GM12878 (cell line): ENCODE measurements at regions not wholly inside any gene's neighbourhood (a gene's known extent, or its start where the extent isn't known, plus 50 kb on each side); places are given as distances from the start of the nearest gene placed in this dataset.
"Not testable (repeated sequence)": the region's sequence is repeated elsewhere in the genome, so short reads cannot be mapped to it uniquely, and the experiment has no call there.

ENCODE experiments used
- BACH1 ChIP-seq: fragments of 450-650 bp; IDR thresholded peaks from 2 replicates; pipeline ENCODE4 v1.6.1; 2017; ENCODE audit warnings: mild to moderate bottlenecking, borderline replicate concordance
- BMI1 ChIP-seq: fragments of 450-650 bp; IDR thresholded peaks from 2 replicates; pipeline ENCODE4 v1.6.1; 2016; ENCODE audit warnings: mild to moderate bottlenecking, moderate library complexity, borderline replicate concordance
- DPF2 ChIP-seq: fragments of 450-650 bp; IDR thresholded peaks from 2 replicates; pipeline ENCODE4 v1.6.1; 2017; ENCODE audit warnings: mild to moderate bottlenecking
- MAX ChIP-seq: IDR thresholded peaks from 2 replicates; pipeline ENCODE4 v1.6.1; 2012; ENCODE audit warnings: low read depth, low read length, improper control_type of control experiment
- POLR2A ChIP-seq: IDR thresholded peaks from 2 replicates; pipeline ENCODE4 v1.6.1; 2011; ENCODE audit warnings: low read depth, mild to moderate bottlenecking, low read length
- POLR2AphosphoS5 ChIP-seq: IDR thresholded peaks from 2 replicates; pipeline ENCODE4 v1.6.1; 2011; ENCODE audit warnings: mild to moderate bottlenecking, low read length, inconsistent platforms
- RAD21 ChIP-seq: IDR thresholded peaks from 2 replicates; pipeline ENCODE4 v1.6.1; 2011; ENCODE audit warnings: mild to moderate bottlenecking, low read depth, low read length, moderate library complexity; ENCODE audit not compliant: insufficient read depth
- YY1 ChIP-seq: IDR thresholded peaks from 2 replicates; pipeline ENCODE4 v1.6.1; 2011; ENCODE audit warnings: low read depth, mild to moderate bottlenecking, low read length
- TF ChIP-seq, protein P1 (sequence below), 3 experiments: IDR thresholded peaks in 2 of 3; conservative IDR thresholded peaks in 1 of 3; 2 replicates each; pipeline ENCODE4 v1.5.1; 2011; ENCODE audit warnings: low read depth in 3 of 3, low read length in 3 of 3, mild to moderate bottlenecking in 3 of 3, control low read depth in 2 of 3, moderate library complexity in 2 of 3, inconsistent platforms in 1 of 3, mixed read lengths in 1 of 3; ENCODE audit not compliant: control insufficient read depth in 2 of 3, insufficient read depth in 1 of 3; ENCODE audit errors: extremely low read depth in 1 of 3
- TF ChIP-seq, protein P2 (sequence below): IDR thresholded peaks from 2 replicates; pipeline ENCODE4 v1.6.1; 2012; ENCODE audit warnings: low read length, inconsistent platforms
- TF ChIP-seq, protein P3 (sequence below): fragments of 450-650 bp; IDR thresholded peaks from 2 replicates; pipeline ENCODE4 v1.6.1; 2017; ENCODE audit warnings: mild to moderate bottlenecking
- TF ChIP-seq, protein P4 (sequence below): fragments of 450-650 bp; IDR thresholded peaks from 2 replicates; pipeline ENCODE4 v1.6.1; 2016; ENCODE audit warnings: mild to moderate bottlenecking, moderate library complexity, borderline replicate concordance

DNA sequence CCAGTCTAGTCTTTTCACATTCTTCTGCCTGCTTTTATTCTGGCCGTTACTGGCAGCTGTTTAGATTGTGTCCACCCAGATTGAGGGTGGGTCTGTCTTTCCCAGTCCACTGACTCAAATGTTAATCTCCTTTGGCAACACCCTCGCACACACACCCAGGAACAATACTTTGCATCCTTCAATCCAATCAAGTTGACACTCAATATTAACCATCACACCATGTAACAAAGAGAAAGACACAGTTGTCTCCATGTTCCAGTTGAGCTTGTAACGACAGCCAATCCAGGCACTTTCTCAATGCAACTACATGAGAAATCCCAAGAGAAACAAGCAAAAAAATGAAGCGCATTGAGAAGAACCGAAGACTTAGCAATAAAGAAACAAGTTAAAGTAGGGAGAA, 877.7 kb downstream of the LTN1 start:
- TF ChIP-seq, protein P1, sequence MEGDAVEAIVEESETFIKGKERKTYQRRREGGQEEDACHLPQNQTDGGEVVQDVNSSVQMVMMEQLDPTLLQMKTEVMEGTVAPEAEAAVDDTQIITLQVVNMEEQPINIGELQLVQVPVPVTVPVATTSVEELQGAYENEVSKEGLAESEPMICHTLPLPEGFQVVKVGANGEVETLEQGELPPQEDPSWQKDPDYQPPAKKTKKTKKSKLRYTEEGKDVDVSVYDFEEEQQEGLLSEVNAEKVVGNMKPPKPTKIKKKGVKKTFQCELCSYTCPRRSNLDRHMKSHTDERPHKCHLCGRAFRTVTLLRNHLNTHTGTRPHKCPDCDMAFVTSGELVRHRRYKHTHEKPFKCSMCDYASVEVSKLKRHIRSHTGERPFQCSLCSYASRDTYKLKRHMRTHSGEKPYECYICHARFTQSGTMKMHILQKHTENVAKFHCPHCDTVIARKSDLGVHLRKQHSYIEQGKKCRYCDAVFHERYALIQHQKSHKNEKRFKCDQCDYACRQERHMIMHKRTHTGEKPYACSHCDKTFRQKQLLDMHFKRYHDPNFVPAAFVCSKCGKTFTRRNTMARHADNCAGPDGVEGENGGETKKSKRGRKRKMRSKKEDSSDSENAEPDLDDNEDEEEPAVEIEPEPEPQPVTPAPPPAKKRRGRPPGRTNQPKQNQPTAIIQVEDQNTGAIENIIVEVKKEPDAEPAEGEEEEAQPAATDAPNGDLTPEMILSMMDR (IDR thresholded peaks at IDR 0.05 in 2 of 3, conservative IDR thresholded peaks at IDR 0.05 in 1 of 3; ENCODE audit: control insufficient read depth in 2 of 3, extremely low read depth in 1 of 3, insufficient read depth in 1 of 3, low read depth in 3 of 3, low read length in 3 of 3) = not testable (repeated sequence)
- TF ChIP-seq MAX, RAD21, POLR2A, DPF2, POLR2AphosphoS5, YY1, BACH1, BMI1: not testable (repeated sequence)
- TF ChIP-seq, protein P2, sequence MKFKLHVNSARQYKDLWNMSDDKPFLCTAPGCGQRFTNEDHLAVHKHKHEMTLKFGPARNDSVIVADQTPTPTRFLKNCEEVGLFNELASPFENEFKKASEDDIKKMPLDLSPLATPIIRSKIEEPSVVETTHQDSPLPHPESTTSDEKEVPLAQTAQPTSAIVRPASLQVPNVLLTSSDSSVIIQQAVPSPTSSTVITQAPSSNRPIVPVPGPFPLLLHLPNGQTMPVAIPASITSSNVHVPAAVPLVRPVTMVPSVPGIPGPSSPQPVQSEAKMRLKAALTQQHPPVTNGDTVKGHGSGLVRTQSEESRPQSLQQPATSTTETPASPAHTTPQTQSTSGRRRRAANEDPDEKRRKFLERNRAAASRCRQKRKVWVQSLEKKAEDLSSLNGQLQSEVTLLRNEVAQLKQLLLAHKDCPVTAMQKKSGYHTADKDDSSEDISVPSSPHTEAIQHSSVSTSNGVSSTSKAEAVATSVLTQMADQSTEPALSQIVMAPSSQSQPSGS = not testable (repeated sequence)
- TF ChIP-seq, protein P3, sequence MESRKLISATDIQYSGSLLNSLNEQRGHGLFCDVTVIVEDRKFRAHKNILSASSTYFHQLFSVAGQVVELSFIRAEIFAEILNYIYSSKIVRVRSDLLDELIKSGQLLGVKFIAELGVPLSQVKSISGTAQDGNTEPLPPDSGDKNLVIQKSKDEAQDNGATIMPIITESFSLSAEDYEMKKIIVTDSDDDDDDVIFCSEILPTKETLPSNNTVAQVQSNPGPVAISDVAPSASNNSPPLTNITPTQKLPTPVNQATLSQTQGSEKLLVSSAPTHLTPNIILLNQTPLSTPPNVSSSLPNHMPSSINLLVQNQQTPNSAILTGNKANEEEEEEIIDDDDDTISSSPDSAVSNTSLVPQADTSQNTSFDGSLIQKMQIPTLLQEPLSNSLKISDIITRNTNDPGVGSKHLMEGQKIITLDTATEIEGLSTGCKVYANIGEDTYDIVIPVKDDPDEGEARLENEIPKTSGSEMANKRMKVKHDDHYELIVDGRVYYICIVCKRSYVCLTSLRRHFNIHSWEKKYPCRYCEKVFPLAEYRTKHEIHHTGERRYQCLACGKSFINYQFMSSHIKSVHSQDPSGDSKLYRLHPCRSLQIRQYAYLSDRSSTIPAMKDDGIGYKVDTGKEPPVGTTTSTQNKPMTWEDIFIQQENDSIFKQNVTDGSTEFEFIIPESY = not testable (repeated sequence)
- TF ChIP-seq, protein P4, sequence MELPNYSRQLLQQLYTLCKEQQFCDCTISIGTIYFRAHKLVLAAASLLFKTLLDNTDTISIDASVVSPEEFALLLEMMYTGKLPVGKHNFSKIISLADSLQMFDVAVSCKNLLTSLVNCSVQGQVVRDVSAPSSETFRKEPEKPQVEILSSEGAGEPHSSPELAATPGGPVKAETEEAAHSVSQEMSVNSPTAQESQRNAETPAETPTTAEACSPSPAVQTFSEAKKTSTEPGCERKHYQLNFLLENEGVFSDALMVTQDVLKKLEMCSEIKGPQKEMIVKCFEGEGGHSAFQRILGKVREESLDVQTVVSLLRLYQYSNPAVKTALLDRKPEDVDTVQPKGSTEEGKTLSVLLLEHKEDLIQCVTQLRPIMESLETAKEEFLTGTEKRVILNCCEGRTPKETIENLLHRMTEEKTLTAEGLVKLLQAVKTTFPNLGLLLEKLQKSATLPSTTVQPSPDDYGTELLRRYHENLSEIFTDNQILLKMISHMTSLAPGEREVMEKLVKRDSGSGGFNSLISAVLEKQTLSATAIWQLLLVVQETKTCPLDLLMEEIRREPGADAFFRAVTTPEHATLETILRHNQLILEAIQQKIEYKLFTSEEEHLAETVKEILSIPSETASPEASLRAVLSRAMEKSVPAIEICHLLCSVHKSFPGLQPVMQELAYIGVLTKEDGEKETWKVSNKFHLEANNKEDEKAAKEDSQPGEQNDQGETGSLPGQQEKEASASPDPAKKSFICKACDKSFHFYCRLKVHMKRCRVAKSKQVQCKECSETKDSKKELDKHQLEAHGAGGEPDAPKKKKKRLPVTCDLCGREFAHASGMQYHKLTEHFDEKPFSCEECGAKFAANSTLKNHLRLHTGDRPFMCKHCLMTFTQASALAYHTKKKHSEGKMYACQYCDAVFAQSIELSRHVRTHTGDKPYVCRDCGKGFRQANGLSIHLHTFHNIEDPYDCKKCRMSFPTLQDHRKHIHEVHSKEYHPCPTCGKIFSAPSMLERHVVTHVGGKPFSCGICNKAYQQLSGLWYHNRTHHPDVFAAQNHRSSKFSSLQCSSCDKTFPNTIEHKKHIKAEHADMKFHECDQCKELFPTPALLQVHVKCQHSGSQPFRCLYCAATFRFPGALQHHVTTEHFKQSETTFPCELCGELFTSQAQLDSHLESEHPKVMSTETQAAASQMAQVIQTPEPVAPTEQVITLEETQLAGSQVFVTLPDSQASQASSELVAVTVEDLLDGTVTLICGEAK = not testable (repeated sequence)
